ENCODE measurements at regions not wholly inside any gene's neighbourhood (a gene's known extent, or its start where the extent isn't known, plus 50 kb on each side); places are given as distances from the start of the nearest gene placed in this dataset.
"Not testable (repeated sequence)": the region's sequence is repeated elsewhere in the genome, so short reads cannot be mapped to it uniquely, and the experiment has no call there.

DNA sequence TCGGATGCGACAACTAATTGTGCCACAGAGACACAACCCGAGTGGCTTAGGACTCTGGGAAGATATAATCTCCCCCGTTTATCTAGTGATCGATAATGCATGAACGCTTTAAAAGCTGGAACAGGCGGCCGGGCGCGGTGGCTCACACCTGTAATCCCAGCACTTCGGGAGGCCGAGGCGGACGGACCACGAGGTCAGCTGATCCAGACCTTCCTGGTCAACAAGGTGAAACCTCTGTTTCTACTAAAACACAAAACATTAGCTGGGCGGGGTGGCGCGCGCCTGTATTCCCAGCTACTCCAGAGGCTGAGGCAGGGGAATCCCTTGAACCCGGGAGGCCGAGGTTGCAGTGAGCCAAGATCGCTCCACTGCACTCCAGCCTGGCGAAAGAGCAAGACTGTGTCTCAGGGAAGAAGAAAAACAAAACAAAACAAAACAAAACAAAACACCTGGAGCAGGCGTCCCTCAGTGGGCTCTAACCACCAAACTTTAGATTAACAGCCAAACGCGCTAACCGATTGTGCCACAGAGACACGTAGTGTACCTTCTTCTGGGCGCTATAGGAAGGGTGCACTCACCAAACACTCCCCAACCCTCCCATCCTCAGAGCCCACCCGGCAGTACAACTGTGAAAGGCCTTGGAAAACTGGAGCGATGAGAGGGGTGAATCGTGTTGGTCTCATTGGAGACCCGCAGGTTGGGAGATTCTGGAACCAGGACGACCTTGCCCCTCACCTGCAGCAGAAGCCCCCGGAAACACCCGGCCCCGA is 53.3 kb upstream of the PPIAL4F start:
- TF ChIP-seq, protein P1, sequence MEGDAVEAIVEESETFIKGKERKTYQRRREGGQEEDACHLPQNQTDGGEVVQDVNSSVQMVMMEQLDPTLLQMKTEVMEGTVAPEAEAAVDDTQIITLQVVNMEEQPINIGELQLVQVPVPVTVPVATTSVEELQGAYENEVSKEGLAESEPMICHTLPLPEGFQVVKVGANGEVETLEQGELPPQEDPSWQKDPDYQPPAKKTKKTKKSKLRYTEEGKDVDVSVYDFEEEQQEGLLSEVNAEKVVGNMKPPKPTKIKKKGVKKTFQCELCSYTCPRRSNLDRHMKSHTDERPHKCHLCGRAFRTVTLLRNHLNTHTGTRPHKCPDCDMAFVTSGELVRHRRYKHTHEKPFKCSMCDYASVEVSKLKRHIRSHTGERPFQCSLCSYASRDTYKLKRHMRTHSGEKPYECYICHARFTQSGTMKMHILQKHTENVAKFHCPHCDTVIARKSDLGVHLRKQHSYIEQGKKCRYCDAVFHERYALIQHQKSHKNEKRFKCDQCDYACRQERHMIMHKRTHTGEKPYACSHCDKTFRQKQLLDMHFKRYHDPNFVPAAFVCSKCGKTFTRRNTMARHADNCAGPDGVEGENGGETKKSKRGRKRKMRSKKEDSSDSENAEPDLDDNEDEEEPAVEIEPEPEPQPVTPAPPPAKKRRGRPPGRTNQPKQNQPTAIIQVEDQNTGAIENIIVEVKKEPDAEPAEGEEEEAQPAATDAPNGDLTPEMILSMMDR (conservative IDR thresholded peaks at IDR 0.05): not testable (repeated sequence)
- TF ChIP-seq ZFX (IDR thresholded peaks at IDR 0.05): not testable (repeated sequence)

All from C4-2B (cell line).